ENCODE measurements at regions not wholly inside any gene's neighbourhood (a gene's known extent, or its start where the extent isn't known, plus 50 kb on each side); places are given as distances from the start of the nearest gene placed in this dataset.
"Not testable (repeated sequence)": the region's sequence is repeated elsewhere in the genome, so short reads cannot be mapped to it uniquely, and the experiment has no call there.

- in situ Hi-C loops (cut with MboI; ENCODE audit: low sequenced_read_pairs), result no loop called here
Measured at GRCh38 chr3:165607221-165607620, 230.0 kb downstream of the BCHE start.

GRCh38 chr3:165603196-165603595, 234.0 kb downstream of the BCHE start:
- no peaks in the 10 kb centered on the region for H3K36me3 ChIP-seq (replicated peaks)
- no peaks in the 10 kb centered on the region for H3K27me3 ChIP-seq (ENCODE audit: low read depth)
- H3K4me3 ChIP-seq, result no peak overlapping the region
- peaks cover 3% of the 10 kb centered on the region; the same call in 1 of the 2 replicates for H3K4me1 ChIP-seq
- DNase-seq (ENCODE audit: low spot score in 2 of 2), result no peak
- in situ Hi-C loops (cut with MboI; ENCODE audit: low sequenced_read_pairs), result no loop called here
- no peaks in the 10 kb centered on the region for H3K9me3 ChIP-seq

More at GRCh38 chr3:165607221-165607620, 230.0 kb downstream of the BCHE start:
- no peak for DNase-seq (ENCODE audit: low spot score in 2 of 2)
- H3K36me3 ChIP-seq (replicated peaks), result no peaks in the 10 kb centered on the region
- H3K4me3 ChIP-seq, result no peak overlapping the region
- no peaks in the 10 kb centered on the region for H3K27me3 ChIP-seq (ENCODE audit: low read depth)
- no peaks in the 10 kb centered on the region for H3K4me1 ChIP-seq
- H3K9me3 ChIP-seq, result no peaks in the 10 kb centered on the region

- H3K4me1 ChIP-seq; H3K9me3 ChIP-seq; H3K27me3 ChIP-seq (ENCODE audit: low read depth); DNase-seq (ENCODE audit: low spot score in 2 of 2); in situ Hi-C loops (cut with MboI; ENCODE audit: low sequenced_read_pairs); H3K36me3 ChIP-seq (replicated peaks); H3K4me3 ChIP-seq: not testable (repeated sequence)
Measured at GRCh38 chr3:165572566-165572965, 264.7 kb downstream of the BCHE start.

- H3K9me3 ChIP-seq, result no peaks in the 10 kb centered on the region
- no peaks in the 10 kb centered on the region for H3K36me3 ChIP-seq (replicated peaks)
- H3K4me1 ChIP-seq, result no peaks in the 10 kb centered on the region
- H3K4me3 ChIP-seq, result no peak overlapping the region
- no peaks in the 10 kb centered on the region for H3K27me3 ChIP-seq (ENCODE audit: low read depth)
- DNase-seq (ENCODE audit: low spot score in 2 of 2), result no peak
- in situ Hi-C loops (cut with MboI; ENCODE audit: low sequenced_read_pairs), result no loop called here
Measured at GRCh38 chr3:165568907-165569462, 268.2 kb downstream of the BCHE start.

GRCh38 chr3:165555785-165556184, 281.4 kb downstream of the BCHE start:
- Histone ChIP-seq H3K4me1 (no peaks in the 10 kb centered on the region), H3K9me3 (no peaks in the 10 kb centered on the region), H3K4me3 (no peak overlapping the region), H3K36me3 (replicated peaks) (no peaks in the 10 kb centered on the region), H3K27me3 (ENCODE audit: low read depth) (no peaks in the 10 kb centered on the region)
- no peak for DNase-seq (ENCODE audit: low spot score in 2 of 2)
- in situ Hi-C loops (cut with MboI; ENCODE audit: low sequenced_read_pairs), result no loop called here

GRCh38 chr3:165553371-165553770, 283.9 kb downstream of the BCHE start:
- no peak for DNase-seq (ENCODE audit: low spot score in 2 of 2)
- in situ Hi-C loops (cut with MboI; ENCODE audit: low sequenced_read_pairs), result no loop called here
- Histone ChIP-seq H3K9me3 (no peaks in the 10 kb centered on the region), H3K4me1 (no peaks in the 10 kb centered on the region), H3K4me3 (no peak overlapping the region), H3K36me3 (replicated peaks) (no peaks in the 10 kb centered on the region), H3K27me3 (ENCODE audit: low read depth) (no peaks in the 10 kb centered on the region)

- H3K36me3 ChIP-seq (replicated peaks), result no peaks in the 10 kb centered on the region
- no peaks in the 10 kb centered on the region for H3K4me1 ChIP-seq
- DNase-seq (ENCODE audit: low spot score in 2 of 2), result no peak
- no peaks in the 10 kb centered on the region for H3K9me3 ChIP-seq
- no peaks in the 10 kb centered on the region for H3K27me3 ChIP-seq (ENCODE audit: low read depth)
- in situ Hi-C loops (cut with MboI; ENCODE audit: low sequenced_read_pairs), result no loop called here
- no peak overlapping the region for H3K4me3 ChIP-seq
Measured at GRCh38 chr3:165549665-165550064, 287.6 kb downstream of the BCHE start.

- no peak for DNase-seq (ENCODE audit: low spot score in 2 of 2)
- in situ Hi-C loops (cut with MboI; ENCODE audit: low sequenced_read_pairs), result no loop called here
- Histone ChIP-seq H3K27me3 (ENCODE audit: low read depth) (no peaks in the 10 kb centered on the region), H3K9me3 (no peaks in the 10 kb centered on the region), H3K36me3 (replicated peaks) (no peaks in the 10 kb centered on the region), H3K4me3 (no peak overlapping the region), H3K4me1 (no peaks in the 10 kb centered on the region)
Measured at GRCh38 chr3:165549037-165549436, 288.2 kb downstream of the BCHE start.

- Histone ChIP-seq H3K9me3 (no peaks in the 10 kb centered on the region), H3K4me1 (no peaks in the 10 kb centered on the region), H3K36me3 (replicated peaks) (no peaks in the 10 kb centered on the region), H3K27me3 (ENCODE audit: low read depth) (no peaks in the 10 kb centered on the region), H3K4me3 (no peak overlapping the region)
- no peak for DNase-seq (ENCODE audit: low spot score in 2 of 2)
- in situ Hi-C loops (cut with MboI; ENCODE audit: low sequenced_read_pairs), result no loop called here
Measured at GRCh38 chr3:165545059-165545458, 292.2 kb downstream of the BCHE start.

- Histone ChIP-seq H3K9me3 (no peaks in the 10 kb centered on the region), H3K4me1 (no peaks in the 10 kb centered on the region), H3K27me3 (ENCODE audit: low read depth) (no peaks in the 10 kb centered on the region), H3K4me3 (no peak overlapping the region), H3K36me3 (replicated peaks) (no peaks in the 10 kb centered on the region)
- DNase-seq (ENCODE audit: low spot score in 2 of 2), result no peak
- in situ Hi-C loops (cut with MboI; ENCODE audit: low sequenced_read_pairs), result no loop called here
Measured at GRCh38 chr3:165544432-165544831, 292.8 kb downstream of the BCHE start.

GRCh38 chr3:165538166-165538565, 299.1 kb downstream of the BCHE start:
- Histone ChIP-seq H3K4me1 (no peaks in the 10 kb centered on the region), H3K36me3 (replicated peaks) (no peaks in the 10 kb centered on the region), H3K9me3 (no peaks in the 10 kb centered on the region), H3K4me3 (no peak overlapping the region), H3K27me3 (ENCODE audit: low read depth) (no peaks in the 10 kb centered on the region)
- DNase-seq (ENCODE audit: low spot score in 2 of 2), result no peak
- in situ Hi-C loops (cut with MboI; ENCODE audit: low sequenced_read_pairs), result no loop called here

GRCh38 chr3:165532851-165533250, 304.4 kb downstream of the BCHE start:
- Histone ChIP-seq H3K36me3 (replicated peaks) (no peaks in the 10 kb centered on the region), H3K27me3 (ENCODE audit: low read depth) (no peaks in the 10 kb centered on the region), H3K9me3 (no peaks in the 10 kb centered on the region), H3K4me1 (no peaks in the 10 kb centered on the region), H3K4me3 (no peak overlapping the region)
- no peak for DNase-seq (ENCODE audit: low spot score in 2 of 2)
- in situ Hi-C loops (cut with MboI; ENCODE audit: low sequenced_read_pairs), result no loop called here

- in situ Hi-C loops (cut with MboI; ENCODE audit: low sequenced_read_pairs), result no loop called here
- no peaks in the 10 kb centered on the region for H3K4me1 ChIP-seq
- H3K9me3 ChIP-seq, result no peaks in the 10 kb centered on the region
Measured at GRCh38 chr3:165529451-165529850, 307.8 kb downstream of the BCHE start.

GRCh38 chr3:165526367-165526766, 310.9 kb downstream of the BCHE start:
- Histone ChIP-seq H3K4me3 (no peak overlapping the region), H3K36me3 (replicated peaks) (no peaks in the 10 kb centered on the region), H3K9me3 (no peaks in the 10 kb centered on the region), H3K4me1 (no peaks in the 10 kb centered on the region), H3K27me3 (ENCODE audit: low read depth) (no peaks in the 10 kb centered on the region)
- DNase-seq (ENCODE audit: low spot score in 2 of 2), result no peak
- in situ Hi-C loops (cut with MboI; ENCODE audit: low sequenced_read_pairs), result no loop called here

More at GRCh38 chr3:165529451-165529850, 307.8 kb downstream of the BCHE start:
- no peaks in the 10 kb centered on the region for H3K36me3 ChIP-seq (replicated peaks)
- H3K4me3 ChIP-seq, result no peak overlapping the region
- H3K27me3 ChIP-seq (ENCODE audit: low read depth), result no peaks in the 10 kb centered on the region
- no peak for DNase-seq (ENCODE audit: low spot score in 2 of 2)

GRCh38 chr3:165523801-165524200, 313.4 kb downstream of the BCHE start:
- no peaks in the 10 kb centered on the region for H3K9me3 ChIP-seq
- in situ Hi-C loops (cut with MboI; ENCODE audit: low sequenced_read_pairs), result no loop called here
- no peaks in the 10 kb centered on the region for H3K36me3 ChIP-seq (replicated peaks)
- H3K4me3 ChIP-seq, result no peak overlapping the region
- H3K4me1 ChIP-seq, result no peaks in the 10 kb centered on the region
- no peak for DNase-seq (ENCODE audit: low spot score in 2 of 2)
- H3K27me3 ChIP-seq (ENCODE audit: low read depth), result no peaks in the 10 kb centered on the region
